H1 (cell line): ENCODE measurements at regions not wholly inside any gene's neighbourhood (a gene's known extent, or its start where the extent isn't known, plus 50 kb on each side); places are given as distances from the start of the nearest gene placed in this dataset.

Experiments
- CTCF ChIA-PET: fragments of 300-600 bp; sonication (Branson Sonifier 250); formaldehyde crosslinking; loops from one replicate; lab custom pipeline; 2021; ENCODE audit not compliant: partially characterized antibody; lab: Charles Lee
- POLR2A ChIA-PET: fragments of 300-600 bp; sonication (Branson Sonifier 250); formaldehyde crosslinking; loops from one replicate; lab custom pipeline; 2021; ENCODE audit warnings: inconsistent platforms; ENCODE audit not compliant: partially characterized antibody; lab: Charles Lee
- DNase-seq, 2 experiments: peaks; one replicate each; pipeline versions ENCODE4 v3.0.0 to v3.0.0-alpha.2; 2010 to 2022; ENCODE audit warnings: low spot score in 2 of 2, low read depth in 1 of 2, mixed read lengths in 1 of 2
- FAIRE-seq: peaks from 2 replicates; lab custom pipeline; 2011; peaks lifted over from hg19 to GRCh38; lab: Jason Lieb, UNC
- H2AFZ ChIP-seq: 2 replicates; pipeline ENCODE4 v1.8.1; 2012; ENCODE audit warnings: low read length, inconsistent platforms
- H2AK5ac ChIP-seq: 2 replicates; pipeline ENCODE4 v1.6.1; 2013; ENCODE audit warnings: low read depth, low read length
- H2BK120ac ChIP-seq: replicated peaks from 2 replicates; pipeline ENCODE3; 2013; ENCODE audit warnings: low read depth, low read length, inconsistent platforms
- H2BK12ac ChIP-seq: 2 replicates; pipeline ENCODE4 v1.6.1; 2013; ENCODE audit warnings: low read depth, low read length
- H2BK15ac ChIP-seq: 2 replicates; pipeline ENCODE4 v1.6.1; 2013; ENCODE audit warnings: low read length
- H2BK20ac ChIP-seq: 2 replicates; pipeline ENCODE4 v1.6.1; 2013; ENCODE audit warnings: low read length
- H2BK5ac ChIP-seq: 2 replicates; pipeline ENCODE4 v1.6.1; 2013; ENCODE audit warnings: low read depth, low read length
- H3K14ac ChIP-seq: 2 replicates; pipeline ENCODE4 v1.6.1; 2013; ENCODE audit warnings: inconsistent platforms; ENCODE audit not compliant: insufficient read length
- H3K18ac ChIP-seq: 2 replicates; pipeline ENCODE4 v1.6.1; 2013; ENCODE audit warnings: low read length; ENCODE audit errors: extremely low read depth
- H3K23ac ChIP-seq: 2 replicates; pipeline ENCODE4 v1.6.1; 2013; ENCODE audit warnings: inconsistent platforms; ENCODE audit not compliant: insufficient read length
- H3K23me2 ChIP-seq: 2 replicates; pipeline ENCODE4 v1.6.1; 2013; ENCODE audit warnings: low read depth, low read length
- H3K27ac ChIP-seq: 2 replicates; pipeline ENCODE4 v1.6.1; 2011; ENCODE audit warnings: low read depth, low read length, inconsistent platforms
- H3K27me3 ChIP-seq, 4 experiments: replicated peaks in 1 of 4; 1 replicate in 1 of 4; 2 replicates in 3 of 4; pipeline versions ENCODE4 v1.6.1 to v1.8.1; 2011 to 2013; ENCODE audit warnings: low read length in 3 of 4, mild to moderate bottlenecking in 3 of 4, inconsistent platforms in 2 of 4, mixed read lengths in 2 of 4, moderate library complexity in 1 of 4; ENCODE audit not compliant: control insufficient read depth in 3 of 4, insufficient read depth in 3 of 4; ENCODE audit errors: extremely low read depth in 1 of 4
- H3K36me3 ChIP-seq, 4 experiments: 2 replicates each; pipeline versions ENCODE4 v1.6.1 to v1.8.1; 2011 to 2013; ENCODE audit warnings: mild to moderate bottlenecking in 4 of 4, low read length in 3 of 4, moderate library complexity in 2 of 4, control low read depth in 1 of 4, inconsistent platforms in 1 of 4; ENCODE audit not compliant: insufficient read depth in 4 of 4, control insufficient read depth in 2 of 4
- H3K4ac ChIP-seq: replicated peaks from 2 replicates; pipeline ENCODE3; 2013; ENCODE audit warnings: low read length, low read depth, mixed read lengths, inconsistent platforms; ENCODE audit not compliant: insufficient read length
- H3K4me1 ChIP-seq, 4 experiments: replicated peaks in 1 of 4; 1 replicate in 1 of 4; 2 replicates in 3 of 4; pipeline versions ENCODE4 v1.6.1 to v1.8.1; 2011 to 2013; ENCODE audit warnings: low read length in 3 of 4, inconsistent platforms in 2 of 4, mixed read lengths in 1 of 4; ENCODE audit not compliant: insufficient read depth in 4 of 4, control insufficient read depth in 3 of 4
- H3K4me2 ChIP-seq, 2 experiments: 2 replicates each; pipeline versions ENCODE4 v1.6.1 to v1.8.1; 2011 to 2013; ENCODE audit warnings: low read depth in 2 of 2, low read length in 2 of 2, control low read depth in 1 of 2, inconsistent platforms in 1 of 2, mild to moderate bottlenecking in 1 of 2; ENCODE audit not compliant: insufficient read depth in 1 of 2
- H3K4me3 ChIP-seq, 4 experiments: fragments of 200-600, 300-600 bp in 1 of 4; sonication (generic), shearing (Covaris generic), sonication (Bioruptor Twin) in 1 of 4; 2 replicates each; pipeline versions ENCODE4 v1.5.1 to v1.8.1; 2011 to 2016; ENCODE audit warnings: low read length in 4 of 4, low read depth in 3 of 4, control low read depth in 2 of 4, inconsistent platforms in 2 of 4, mild to moderate bottlenecking in 2 of 4, mixed read lengths in 1 of 4, moderate library complexity in 1 of 4; ENCODE audit not compliant: insufficient read depth in 2 of 4; ENCODE audit errors: extremely low read depth in 1 of 4
- H3K56ac ChIP-seq: replicated peaks from 2 replicates; pipeline ENCODE3; 2013; ENCODE audit warnings: low read depth, mild to moderate bottlenecking, mixed read lengths, low read length, inconsistent platforms; ENCODE audit not compliant: insufficient read length
- H3K79me1 ChIP-seq: 2 replicates; pipeline ENCODE4 v1.6.1; 2013; ENCODE audit warnings: low read depth, low read length, control low read depth
- H3K79me2 ChIP-seq, 2 experiments: 2 replicates each; pipeline versions ENCODE4 v1.6.1 to v1.8.1; 2012 to 2013; ENCODE audit warnings: low read length in 2 of 2, mild to moderate bottlenecking in 2 of 2, inconsistent platforms in 1 of 2; ENCODE audit not compliant: insufficient read depth in 2 of 2, control insufficient read depth in 1 of 2
- H3K9ac ChIP-seq, 4 experiments: replicated peaks in 1 of 4; 1 replicate in 1 of 4; 2 replicates in 3 of 4; pipeline versions ENCODE4 v1.6.1 to v1.8.1; 2011 to 2013; ENCODE audit warnings: low read depth in 3 of 4, low read length in 3 of 4, control low read depth in 2 of 4, mild to moderate bottlenecking in 2 of 4, moderate library complexity in 2 of 4, inconsistent platforms in 1 of 4; ENCODE audit errors: extremely low read depth in 1 of 4
- H3K9me3 ChIP-seq, 2 experiments: 2 replicates each; pipeline versions ENCODE4 v1.6.1 to v1.8.1; 2012 to 2013; ENCODE audit warnings: mild to moderate bottlenecking in 2 of 2, moderate library complexity in 2 of 2, control low read depth in 1 of 2, inconsistent platforms in 1 of 2, low read depth in 1 of 2, low read length in 1 of 2, mixed read lengths in 1 of 2; ENCODE audit not compliant: insufficient read depth in 2 of 2
- H4K20me1 ChIP-seq, 2 experiments: replicated peaks in 1 of 2; 2 replicates each; pipeline versions ENCODE3 to v1.8.1; 2011 to 2013; ENCODE audit warnings: inconsistent platforms in 2 of 2, low read length in 2 of 2, mild to moderate bottlenecking in 1 of 2; ENCODE audit not compliant: insufficient read depth in 2 of 2, control insufficient read depth in 1 of 2
- H4K5ac ChIP-seq: 2 replicates; pipeline ENCODE4 v1.6.1; 2013; ENCODE audit warnings: low read length, low read depth, mixed read lengths, inconsistent platforms; ENCODE audit not compliant: insufficient read length
- H4K8ac ChIP-seq: 2 replicates; pipeline ENCODE4 v1.8.0; 2013; ENCODE audit warnings: mild to moderate bottlenecking, moderate library complexity, low read length, inconsistent platforms; ENCODE audit not compliant: insufficient read depth; ENCODE audit errors: extremely low read depth
- H4K91ac ChIP-seq: replicated peaks from 2 replicates; pipeline ENCODE3; 2013; ENCODE audit warnings: low read length, mixed read lengths, inconsistent platforms; ENCODE audit not compliant: insufficient read length
- CBX8 ChIP-seq: fragments of 300-800, 300-1000 bp; sonication (generic); IDR thresholded peaks from 2 replicates; pipeline ENCODE4 v1.7.1; 2016; ENCODE audit warnings: low read depth, low read length, borderline replicate concordance
- EP300 ChIP-seq, 2 experiments: IDR thresholded peaks; 1 replicate in 1 of 2; 2 replicates in 1 of 2; pipeline ENCODE4 v1.6.1; 2011 to 2012; ENCODE audit warnings: low read depth in 2 of 2, low read length in 2 of 2, mild to moderate bottlenecking in 2 of 2, borderline replicate concordance in 1 of 2, inconsistent platforms in 1 of 2, moderate library complexity in 1 of 2
- FOSL1 ChIP-seq: IDR thresholded peaks from 2 replicates; pipeline ENCODE4 v1.6.1; 2011; ENCODE audit warnings: mild to moderate bottlenecking, low read depth, low read length, moderate library complexity; ENCODE audit not compliant: insufficient read depth
- NANOG ChIP-seq: IDR thresholded peaks from 2 replicates; pipeline ENCODE4 v1.6.1; 2011; ENCODE audit warnings: low read length, low read depth, mild to moderate bottlenecking, inconsistent platforms; ENCODE audit not compliant: insufficient read depth, poor library complexity, severe bottlenecking
- RAD21 ChIP-seq, 2 experiments: IDR thresholded peaks in 1 of 2; conservative IDR thresholded peaks in 1 of 2; 2 replicates each; pipeline ENCODE4 v1.6.1; 2011; ENCODE audit warnings: low read depth in 2 of 2, low read length in 2 of 2, improper control_type of control experiment in 1 of 2, inconsistent platforms in 1 of 2, mild to moderate bottlenecking in 1 of 2, moderate library complexity in 1 of 2
- RNF2 ChIP-seq: fragments of 200-900, 300-1000 bp; sonication (generic); IDR thresholded peaks from 2 replicates; pipeline ENCODE4 v1.7.1; 2016; ENCODE audit warnings: borderline replicate concordance, low read depth, mild to moderate bottlenecking, antibody characterized with exemption, low read length; ENCODE audit not compliant: poor library complexity, severe bottlenecking; ENCODE audit errors: missing control alignments
- SIX5 ChIP-seq: IDR thresholded peaks from 2 replicates; pipeline ENCODE4 v1.6.1; 2011; ENCODE audit warnings: mild to moderate bottlenecking, low read depth, low read length
- SP1 ChIP-seq: IDR thresholded peaks from 2 replicates; pipeline ENCODE4 v1.6.1; 2011; ENCODE audit warnings: low read depth, low read length
- WGBS, 2 experiments: shearing (Covaris generic) in 1 of 2; methylation state at CpG; one replicate each; pipeline versions ENCODE4 v1.1.6 to v1.1.7; 2013 to 2015; ENCODE audit warnings: low lambda C conversion rate in 2 of 2, mixed read lengths in 2 of 2, inconsistent platforms in 1 of 2, low coverage in 1 of 2, missing lambda C conversion rate in 1 of 2; ENCODE audit not compliant: insufficient replicate concordance in 2 of 2, insufficient coverage in 1 of 2, insufficient read length in 1 of 2; ENCODE audit errors: extremely low coverage in 1 of 2, missing lambda C conversion rate in 1 of 2; 5-methylcytosine and 5-hydroxymethylcytosine counted together
- TF ChIP-seq, protein P1 (sequence below): IDR thresholded peaks from 2 replicates; pipeline ENCODE4 v1.6.1; 2011; ENCODE audit warnings: low read depth, mild to moderate bottlenecking, low read length; ENCODE audit not compliant: insufficient read depth
- TF ChIP-seq, protein P2 (sequence below): IDR thresholded peaks from 2 replicates; pipeline ENCODE4 v1.6.1; 2011; ENCODE audit warnings: low read length, improper control_type of control experiment

DNA sequence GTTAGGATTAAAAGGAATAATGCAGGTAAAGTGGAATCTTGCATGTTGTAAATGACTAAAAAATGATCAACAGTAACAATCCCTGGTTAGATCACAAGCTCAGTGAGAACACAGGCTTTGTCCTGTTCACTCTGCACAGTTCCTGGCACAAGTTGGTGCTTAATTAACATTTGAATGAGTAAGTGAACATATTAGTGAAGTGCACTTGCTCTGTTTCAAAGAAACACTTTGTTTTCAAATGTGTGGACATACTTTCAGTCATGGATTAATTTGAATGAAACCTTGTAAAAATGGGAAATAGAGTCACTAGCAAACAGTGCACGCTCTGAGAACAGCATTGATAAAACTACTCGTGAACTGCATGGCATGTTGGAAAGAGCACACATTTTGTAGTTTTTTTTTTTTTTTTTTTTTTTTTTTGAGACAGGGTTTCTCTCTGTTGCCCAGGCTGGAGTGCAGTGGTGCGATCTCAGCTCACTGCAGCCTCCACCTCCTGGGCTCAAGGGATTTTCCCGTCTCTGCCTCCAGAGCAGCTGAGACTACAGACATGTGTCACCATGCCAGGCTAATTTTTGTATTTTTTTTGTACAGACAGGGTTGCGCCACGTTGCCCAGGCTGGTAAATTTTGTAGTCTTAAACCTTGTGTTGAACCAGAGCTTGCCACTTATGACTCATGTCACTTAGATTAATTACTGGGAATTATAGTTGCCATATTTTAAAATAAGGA, 159.9 kb downstream of the LURAP1L start:
- no peak overlapping the region for H3K9ac ChIP-seq
- no peaks in the 10 kb centered on the region for H3K23me2 ChIP-seq
- H3K4me1 ChIP-seq, result peaks cover 0 to 2% (median 0%) of the 10 kb centered on the region in 4 experiments; a peak in 1 of 7 replicates
- no peak for FAIRE-seq
- H2BK12ac ChIP-seq, result no peak overlapping the region
- no peaks in the 10 kb centered on the region for H3K79me1 ChIP-seq
- H3K4ac ChIP-seq, result no peak overlapping the region
- no peaks in the 10 kb centered on the region for H4K20me1 ChIP-seq
- no peak overlapping the region for H3K27ac ChIP-seq
- 99% methylated on average over 6 of the region's 6 CpGs; no CpG with 5 or more reads in 1 of the 2 experiments for WGBS, 2 experiments
- no peak overlapping the region for H2AFZ ChIP-seq
- ChIA-PET POLR2A (no interaction called here), CTCF (interaction anchor here (1.1 kb wide), 1 partner anchor 116 kb away, joined by 3 read pairs; no protein-coding TSS in a partner anchor)
- H3K79me2 ChIP-seq, result no peaks in the 10 kb centered on the region
- no peaks in the 10 kb centered on the region for H3K36me3 ChIP-seq
- no peak overlapping the region for H2BK15ac ChIP-seq
- H3K56ac ChIP-seq, result no peak overlapping the region
- no peak overlapping the region for H4K8ac ChIP-seq
- no peak overlapping the region for H2BK120ac ChIP-seq
- no peak overlapping the region for H3K14ac ChIP-seq
- H2BK20ac ChIP-seq, result peak overlapping the region; percentile 6; the same call in 1 of the 2 replicates
- no peaks in the 10 kb centered on the region for H3K9me3 ChIP-seq
- no peak overlapping the region for H3K4me2 ChIP-seq
- H2BK5ac ChIP-seq, result no peak overlapping the region
- H3K27me3 ChIP-seq, result no peaks in the 10 kb centered on the region
- no peak overlapping the region for H2AK5ac ChIP-seq
- no peak overlapping the region for H4K91ac ChIP-seq
- H3K18ac ChIP-seq, result no peak overlapping the region
- no peak overlapping the region for H3K4me3 ChIP-seq
- H4K5ac ChIP-seq, result no peak overlapping the region
- H3K23ac ChIP-seq, result no peak overlapping the region
- DNase-seq, result no peak
- no peak for TF ChIP-seq SIX5
- no peak for TF ChIP-seq FOSL1
- no peak for TF ChIP-seq RAD21 (IDR thresholded peaks at IDR 0.05 in 1 of 2, conservative IDR thresholded peaks at IDR 0.05 in 1 of 2; ENCODE audit: low read depth in 2 of 2, low read length in 2 of 2)
- TF ChIP-seq EP300 (IDR thresholded peaks at IDR 0.05; ENCODE audit: borderline replicate concordance in 1 of 2, low read depth in 2 of 2, low read length in 2 of 2), result no peak
- no peak for TF ChIP-seq RNF2
- no peak for TF ChIP-seq CBX8
- TF ChIP-seq SP1, result no peak
- TF ChIP-seq, protein P1, sequence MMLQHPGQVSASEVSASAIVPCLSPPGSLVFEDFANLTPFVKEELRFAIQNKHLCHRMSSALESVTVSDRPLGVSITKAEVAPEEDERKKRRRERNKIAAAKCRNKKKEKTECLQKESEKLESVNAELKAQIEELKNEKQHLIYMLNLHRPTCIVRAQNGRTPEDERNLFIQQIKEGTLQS, result no peak
- no peak for TF ChIP-seq NANOG
- TF ChIP-seq, protein P2, sequence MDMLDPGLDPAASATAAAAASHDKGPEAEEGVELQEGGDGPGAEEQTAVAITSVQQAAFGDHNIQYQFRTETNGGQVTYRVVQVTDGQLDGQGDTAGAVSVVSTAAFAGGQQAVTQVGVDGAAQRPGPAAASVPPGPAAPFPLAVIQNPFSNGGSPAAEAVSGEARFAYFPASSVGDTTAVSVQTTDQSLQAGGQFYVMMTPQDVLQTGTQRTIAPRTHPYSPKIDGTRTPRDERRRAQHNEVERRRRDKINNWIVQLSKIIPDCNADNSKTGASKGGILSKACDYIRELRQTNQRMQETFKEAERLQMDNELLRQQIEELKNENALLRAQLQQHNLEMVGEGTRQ, result no peak
